SK-N-SH (cell line): ENCODE measurements at regions not wholly inside any gene's neighbourhood (a gene's known extent, or its start where the extent isn't known, plus 50 kb on each side); places are given as distances from the start of the nearest gene placed in this dataset.

Source experiments
- CTCF ChIA-PET: fragments of 300-600, 350-600 bp; formaldehyde crosslinking; extraction: SDS; loops from one replicate; lab custom pipeline; 2021; lab: Yijun Ruan, JAX
- POLR2A ChIA-PET: fragments of 350-600 bp; sonication (Branson Sonifier 250); formaldehyde crosslinking; extraction: SDS; loops from one replicate; lab custom pipeline; 2020; ENCODE audit warnings: antibody characterized with exemption, inconsistent platforms; lab: Yijun Ruan, JAX
- DNase-seq: peaks from one replicate; pipeline ENCODE4 v3.0.0; 2012
- H2AFZ ChIP-seq: fragments of 200-600 bp; sonication (generic); 2 replicates; pipeline ENCODE4 v1.8.1; 2016; ENCODE audit warnings: antibody characterized with exemption, mild to moderate bottlenecking, low read depth
- H3F3A ChIP-seq: fragments of 200-600 bp; sonication (generic); replicated peaks from 2 replicates; pipeline ENCODE3; 2016; ENCODE audit warnings: antibody characterized with exemption, mild to moderate bottlenecking; ENCODE audit not compliant: insufficient read depth
- H3K27ac ChIP-seq, 2 experiments: fragments of 200-500 bp in 1 of 2; fragments of 200-600 bp in 1 of 2; sonication (Bioruptor generic) in 1 of 2; sonication (generic), shearing (Covaris generic) in 1 of 2; 2 replicates each; pipeline versions ENCODE4 v1.5.1 to v1.6.1; 2014 to 2016; ENCODE audit warnings: low read depth in 2 of 2, inconsistent platforms in 1 of 2, low read length in 1 of 2, mild to moderate bottlenecking in 1 of 2, mixed read lengths in 1 of 2
- H3K27me3 ChIP-seq: fragments of 200-600 bp; sonication (generic), shearing (Covaris generic); 2 replicates; pipeline ENCODE4 v1.6.1; 2016; ENCODE audit warnings: mixed run types; ENCODE audit not compliant: insufficient read depth
- H3K36me3 ChIP-seq, 2 experiments: fragments of 200-500 bp in 1 of 2; fragments of 200-600 bp in 1 of 2; sonication (Bioruptor generic) in 1 of 2; sonication (generic) in 1 of 2; replicated peaks in 1 of 2; 2 replicates each; pipeline versions ENCODE3 to v1.5.1; 2014 to 2016; ENCODE audit warnings: low read length in 1 of 2, mild to moderate bottlenecking in 1 of 2; ENCODE audit not compliant: insufficient read depth in 2 of 2, control insufficient read depth in 1 of 2
- H3K4me1 ChIP-seq, 2 experiments: fragments of 200-500 bp in 1 of 2; fragments of 200-600 bp in 1 of 2; sonication (Bioruptor generic) in 1 of 2; sonication (generic), shearing (Covaris generic) in 1 of 2; 2 replicates each; pipeline versions ENCODE4 v1.5.1 to v1.6.1; 2014 to 2016; ENCODE audit warnings: low read depth in 1 of 2, low read length in 1 of 2, mixed run types in 1 of 2; ENCODE audit not compliant: insufficient read depth in 2 of 2, control insufficient read depth in 1 of 2
- H3K4me2 ChIP-seq: fragments of 200-600 bp; sonication (generic), shearing (Covaris generic); 2 replicates; pipeline ENCODE4 v1.6.1; 2017; ENCODE audit warnings: mixed run types
- H3K4me3 ChIP-seq, 2 experiments: fragments of 200-500 bp in 1 of 2; fragments of 200-600 bp in 1 of 2; sonication (Bioruptor generic) in 1 of 2; sonication (generic), shearing (Covaris generic) in 1 of 2; 2 replicates each; pipeline versions ENCODE4 v1.5.1 to v1.8.1; 2014 to 2016; ENCODE audit warnings: low read depth in 2 of 2, inconsistent platforms in 1 of 2, low read length in 1 of 2, mild to moderate bottlenecking in 1 of 2, mixed read lengths in 1 of 2, moderate library complexity in 1 of 2
- H3K79me2 ChIP-seq: fragments of 200-600 bp; sonication (generic); 2 replicates; pipeline ENCODE4 v1.8.1; 2017; ENCODE audit warnings: mild to moderate bottlenecking; ENCODE audit not compliant: insufficient read depth
- H3K9ac ChIP-seq: fragments of 200-600 bp; sonication (generic); 2 replicates; pipeline ENCODE4 v1.6.1; 2017; ENCODE audit warnings: mixed run types
- H3K9me2 ChIP-seq: fragments of 200-600 bp; sonication (generic); 2 replicates; pipeline ENCODE4 v1.6.1; 2017; ENCODE audit warnings: mixed run types
- H3K9me3 ChIP-seq: fragments of 200-600 bp; sonication (generic); 2 replicates; pipeline ENCODE4 v1.6.1; 2017; ENCODE audit warnings: mixed run types, mild to moderate bottlenecking, moderate library complexity
- H4K20me1 ChIP-seq: fragments of 200-600 bp; sonication (generic); 2 replicates; pipeline ENCODE4 v1.6.1; 2017; ENCODE audit warnings: mild to moderate bottlenecking, mixed run types; ENCODE audit not compliant: insufficient read depth
- ELF1 ChIP-seq: IDR thresholded peaks from 2 replicates; pipeline ENCODE4 v1.4.0; 2012
- EP300 ChIP-seq, 2 experiments: IDR thresholded peaks; 2 replicates each; pipeline versions ENCODE4 v1.4.0 to v1.6.1; 2012; ENCODE audit warnings: borderline replicate concordance in 1 of 2, low read depth in 1 of 2, low read length in 1 of 2
- EZH2phosphoT487 ChIP-seq: fragments of 200-600 bp; sonication (generic); IDR thresholded peaks from 2 replicates; pipeline ENCODE4 v1.6.1; 2017; ENCODE audit warnings: low read depth, mixed run types, mild to moderate bottlenecking, antibody characterized with exemption, moderate library complexity, borderline replicate concordance
- FOSL2 ChIP-seq: IDR thresholded peaks from 2 replicates; pipeline ENCODE4 v1.4.0; 2012; ENCODE audit warnings: low read depth, mild to moderate bottlenecking, moderate library complexity, borderline replicate concordance
- GATA2 ChIP-seq: sonication (generic); formaldehyde crosslinking; IDR thresholded peaks from 2 replicates; pipeline ENCODE4 v1.5.0; 2020; ENCODE audit warnings: mild to moderate bottlenecking, missing genetic modification reagents
- JUND ChIP-seq: IDR thresholded peaks from 2 replicates; pipeline ENCODE4 v1.4.0; 2012
- MAX ChIP-seq: IDR thresholded peaks from 2 replicates; pipeline ENCODE4 v1.4.0; 2012; ENCODE audit warnings: low read depth
- MEF2A ChIP-seq: IDR thresholded peaks from 2 replicates; pipeline ENCODE4 v1.4.0; 2012; ENCODE audit warnings: low read depth, borderline replicate concordance
- NRF1 ChIP-seq: IDR thresholded peaks from 2 replicates; pipeline ENCODE4 v1.6.1; 2012; ENCODE audit warnings: low read depth, mild to moderate bottlenecking, low read length
- RCOR1 ChIP-seq: fragments of 150-350 bp; IDR thresholded peaks from 2 replicates; pipeline ENCODE4 v1.6.1; 2017; ENCODE audit warnings: antibody characterized with exemption, low read length
- RXRA ChIP-seq: IDR thresholded peaks from 2 replicates; pipeline ENCODE4 v1.4.0; 2012; ENCODE audit warnings: low read depth, mild to moderate bottlenecking, borderline replicate concordance
- SIN3A ChIP-seq: IDR thresholded peaks from 2 replicates; pipeline ENCODE4 v1.6.1; 2012; ENCODE audit warnings: low read depth, mild to moderate bottlenecking, low read length, moderate library complexity, borderline replicate concordance
- TCF12 ChIP-seq: IDR thresholded peaks from 2 replicates; pipeline ENCODE4 v1.4.0; 2012
- TEAD4 ChIP-seq: IDR thresholded peaks from 2 replicates; pipeline ENCODE4 v1.4.0; 2012; ENCODE audit warnings: mild to moderate bottlenecking, borderline replicate concordance; ENCODE audit not compliant: insufficient read depth
- YY1 ChIP-seq: IDR thresholded peaks from 2 replicates; pipeline ENCODE4 v1.4.0; 2012; ENCODE audit warnings: low read depth, mild to moderate bottlenecking
- WGBS: methylation state at CpG from one replicate; pipeline ENCODE4 v1.1.6; 2017; ENCODE audit warnings: low lambda C conversion rate; 5-methylcytosine and 5-hydroxymethylcytosine counted together
- TF ChIP-seq, protein P1 (sequence below): fragments of 200-600 bp; sonication (generic); IDR thresholded peaks from 2 replicates; pipeline ENCODE4 v1.6.1; 2017; ENCODE audit warnings: antibody characterized with exemption, mild to moderate bottlenecking, moderate library complexity
- TF ChIP-seq, protein P2 (sequence below): IDR thresholded peaks from 2 replicates; pipeline ENCODE4; 2012

- H3K9me2 ChIP-seq: no peaks in the 10 kb centered on the region
- H3K27me3 ChIP-seq: no peaks in the 10 kb centered on the region
- H3K27ac ChIP-seq: no peak overlapping the region
- no peaks in the 10 kb centered on the region for H3F3A ChIP-seq
- WGBS: 6% methylated on average over 3 of the region's 3 CpGs
- no peak overlapping the region for H3K4me2 ChIP-seq
- H4K20me1 ChIP-seq: no peaks in the 10 kb centered on the region
- TF ChIP-seq NRF1 (no peak), MAX (no peak), YY1 (no peak), RXRA (no peak), GATA2 (CRISPR knock-in tag) (no peak), TEAD4 (no peak)
- ChIA-PET CTCF (no interaction called here), POLR2A (no interaction called here)
- DNase-seq: no peak
- H3K4me3 ChIP-seq: no peak overlapping the region
- H3K4me1 ChIP-seq: no peaks in the 10 kb centered on the region
- H3K9ac ChIP-seq: no peak overlapping the region
- no peaks in the 10 kb centered on the region for H3K79me2 ChIP-seq
- no peaks in the 10 kb centered on the region for H3K36me3 ChIP-seq
- H2AFZ ChIP-seq: no peak overlapping the region
- H3K9me3 ChIP-seq: no peaks in the 10 kb centered on the region
These were observed 1071.9 kb upstream of the CHAC2 start for GRCh38 chr2:52695731-52696130.

DNA sequence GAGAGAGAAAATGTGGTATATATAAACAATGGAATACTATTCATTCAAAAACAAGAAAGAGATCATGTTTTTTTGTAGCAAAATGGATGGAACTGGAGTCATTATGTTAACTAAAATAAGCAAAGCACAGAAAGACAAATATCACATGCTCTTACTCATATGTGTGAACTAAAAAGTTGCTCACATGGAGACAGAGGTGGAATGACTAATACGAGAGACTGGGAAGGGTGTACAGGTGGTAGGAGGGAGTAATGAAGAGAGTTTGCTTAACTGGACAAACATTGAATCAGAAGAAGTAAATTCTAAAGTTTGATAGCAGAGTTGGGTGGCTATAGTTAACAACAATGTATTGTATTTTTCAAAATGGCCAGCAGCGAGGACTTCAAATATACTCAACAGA is 1080.7 kb upstream of the CHAC2 start:
- Histone ChIP-seq H3F3A (no peaks in the 10 kb centered on the region), H3K27ac (no peak overlapping the region), H3K4me3 (no peak overlapping the region), H3K9me3 (peaks cover 8% of the 10 kb centered on the region), H3K9ac (no peak overlapping the region), H3K4me1 (no peaks in the 10 kb centered on the region)
- DNase-seq: no peak
- TF ChIP-seq MEF2A (no peak), YY1 (no peak), EZH2phosphoT487 (no peak), FOSL2 (no peak), EP300 (IDR thresholded peaks at IDR 0.05; ENCODE audit: borderline replicate concordance in 1 of 2, low read depth in 1 of 2, low read length in 1 of 2) (no peak), RXRA (no peak), SIN3A (no peak), TCF12 (no peak), ELF1 (no peak), NRF1 (no peak), RCOR1 (no peak), JUND (no peak)
- TF ChIP-seq, protein P1, sequence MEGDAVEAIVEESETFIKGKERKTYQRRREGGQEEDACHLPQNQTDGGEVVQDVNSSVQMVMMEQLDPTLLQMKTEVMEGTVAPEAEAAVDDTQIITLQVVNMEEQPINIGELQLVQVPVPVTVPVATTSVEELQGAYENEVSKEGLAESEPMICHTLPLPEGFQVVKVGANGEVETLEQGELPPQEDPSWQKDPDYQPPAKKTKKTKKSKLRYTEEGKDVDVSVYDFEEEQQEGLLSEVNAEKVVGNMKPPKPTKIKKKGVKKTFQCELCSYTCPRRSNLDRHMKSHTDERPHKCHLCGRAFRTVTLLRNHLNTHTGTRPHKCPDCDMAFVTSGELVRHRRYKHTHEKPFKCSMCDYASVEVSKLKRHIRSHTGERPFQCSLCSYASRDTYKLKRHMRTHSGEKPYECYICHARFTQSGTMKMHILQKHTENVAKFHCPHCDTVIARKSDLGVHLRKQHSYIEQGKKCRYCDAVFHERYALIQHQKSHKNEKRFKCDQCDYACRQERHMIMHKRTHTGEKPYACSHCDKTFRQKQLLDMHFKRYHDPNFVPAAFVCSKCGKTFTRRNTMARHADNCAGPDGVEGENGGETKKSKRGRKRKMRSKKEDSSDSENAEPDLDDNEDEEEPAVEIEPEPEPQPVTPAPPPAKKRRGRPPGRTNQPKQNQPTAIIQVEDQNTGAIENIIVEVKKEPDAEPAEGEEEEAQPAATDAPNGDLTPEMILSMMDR: no peak
- TF ChIP-seq, protein P2, sequence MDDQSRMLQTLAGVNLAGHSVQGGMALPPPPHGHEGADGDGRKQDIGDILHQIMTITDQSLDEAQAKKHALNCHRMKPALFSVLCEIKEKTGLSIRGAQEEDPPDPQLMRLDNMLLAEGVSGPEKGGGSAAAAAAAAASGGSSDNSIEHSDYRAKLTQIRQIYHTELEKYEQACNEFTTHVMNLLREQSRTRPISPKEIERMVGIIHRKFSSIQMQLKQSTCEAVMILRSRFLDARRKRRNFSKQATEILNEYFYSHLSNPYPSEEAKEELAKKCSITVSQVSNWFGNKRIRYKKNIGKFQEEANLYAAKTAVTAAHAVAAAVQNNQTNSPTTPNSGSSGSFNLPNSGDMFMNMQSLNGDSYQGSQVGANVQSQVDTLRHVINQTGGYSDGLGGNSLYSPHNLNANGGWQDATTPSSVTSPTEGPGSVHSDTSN: no peak
- TF ChIP-seq, all 33 proteins: peak for 0
- Histone ChIP-seq H3K79me2 (no peaks in the 10 kb centered on the region), H3K36me3 (no peaks in the 10 kb centered on the region), H4K20me1 (no peaks in the 10 kb centered on the region), H3K27me3 (no peaks in the 10 kb centered on the region), H3K4me2 (no peak overlapping the region), H2AFZ (no peak overlapping the region), H3K9me2 (no peaks in the 10 kb centered on the region)
- ChIA-PET CTCF (no interaction called here), POLR2A (no interaction called here)
- 3% methylated on average over 2 of the region's 2 CpGs for WGBS
